Stimulated activated CD4-positive, alpha-beta T cell treated with anti-CD3 and anti-CD28 coated beads, Interleukin-4, amount 100 ng/mL, for 4 hours (primary cell): ENCODE measurements at regions not wholly inside any gene's neighbourhood (a gene's known extent, or its start where the extent isn't known, plus 50 kb on each side); places are given as distances from the start of the nearest gene placed in this dataset.
"Not testable (repeated sequence)": the region's sequence is repeated elsewhere in the genome, so short reads cannot be mapped to it uniquely, and the experiment has no call there.

Source experiments
- DNase-seq, 2 experiments: peaks; one replicate each; pipeline ENCODE4 v3.0.0-alpha.2; 2020

DNA sequence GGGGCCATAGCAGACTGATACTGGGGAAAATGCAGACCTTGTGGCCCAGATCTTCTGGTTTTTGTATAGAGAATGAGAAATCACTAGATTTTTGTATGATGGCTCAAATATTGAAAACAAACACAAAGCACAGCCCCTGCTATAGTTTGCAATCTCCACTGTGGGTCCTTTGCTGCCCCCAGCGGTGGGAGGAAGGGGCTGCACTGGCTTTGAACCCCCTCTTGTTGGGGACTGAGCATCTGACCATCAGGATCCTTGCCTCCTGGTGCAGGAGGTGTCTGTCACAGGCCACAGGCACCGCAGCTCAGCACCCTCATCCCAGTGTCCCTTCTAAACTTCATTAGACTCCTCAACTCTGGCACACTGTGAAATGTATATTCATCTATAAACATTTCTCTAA is 252.3 kb downstream of the BCL2L11 start:
- DNase-seq: not testable (repeated sequence)

DNA sequence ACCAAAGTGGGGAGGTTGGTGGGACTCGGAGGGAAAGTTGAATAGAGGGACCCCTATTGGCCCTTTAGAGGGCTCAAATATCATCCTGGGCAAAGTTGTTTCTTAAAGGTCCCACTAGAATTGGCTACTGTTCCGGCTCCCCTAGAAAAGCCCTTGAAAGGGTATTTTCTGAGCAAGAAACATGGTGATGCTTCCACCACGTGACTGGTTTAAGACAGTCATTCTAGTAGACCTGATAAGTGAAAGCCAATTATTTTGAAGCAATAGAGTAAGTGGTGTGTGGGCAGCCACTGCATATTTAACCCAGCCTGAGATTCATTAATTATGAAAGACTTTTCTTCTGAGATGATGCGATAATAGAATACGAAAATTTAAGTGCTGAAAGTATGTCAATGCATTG is 253.3 kb downstream of the BCL2L11 start:
- DNase-seq: not testable (repeated sequence)

- not testable (repeated sequence) for DNase-seq
These were observed 254.0 kb downstream of the BCL2L11 start for GRCh38 chr2:111374734-111375133.

GRCh38 chr2:111375320-111375883 is 254.7 kb downstream of the BCL2L11 start:
- DNase-seq: not testable (repeated sequence)

GRCh38 chr2:111376272-111376970 is 255.7 kb downstream of the BCL2L11 start:
- DNase-seq: not testable (repeated sequence)

DNA sequence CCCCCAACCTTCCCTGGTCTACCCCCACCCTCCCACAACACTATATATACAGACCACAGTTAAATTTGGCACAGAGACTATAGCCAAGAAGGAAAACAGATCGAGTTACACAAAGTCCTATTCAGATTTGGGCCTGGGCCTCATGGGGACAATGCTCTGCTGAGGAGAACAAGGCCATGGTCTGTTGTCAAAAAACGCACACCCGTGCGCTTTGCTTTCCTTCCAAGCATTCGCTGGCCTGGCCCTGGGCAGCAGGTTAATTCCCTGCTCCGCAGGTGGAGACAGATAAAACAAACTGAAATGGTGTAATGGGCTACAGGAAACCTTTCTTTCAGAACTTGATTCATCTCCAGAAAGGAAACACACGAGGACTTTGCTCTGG is 256.2 kb downstream of the BCL2L11 start:
- not testable (repeated sequence) for DNase-seq

- DNase-seq: not testable (repeated sequence)
These were observed 256.8 kb downstream of the BCL2L11 start for GRCh38 chr2:111377386-111377959.

DNA sequence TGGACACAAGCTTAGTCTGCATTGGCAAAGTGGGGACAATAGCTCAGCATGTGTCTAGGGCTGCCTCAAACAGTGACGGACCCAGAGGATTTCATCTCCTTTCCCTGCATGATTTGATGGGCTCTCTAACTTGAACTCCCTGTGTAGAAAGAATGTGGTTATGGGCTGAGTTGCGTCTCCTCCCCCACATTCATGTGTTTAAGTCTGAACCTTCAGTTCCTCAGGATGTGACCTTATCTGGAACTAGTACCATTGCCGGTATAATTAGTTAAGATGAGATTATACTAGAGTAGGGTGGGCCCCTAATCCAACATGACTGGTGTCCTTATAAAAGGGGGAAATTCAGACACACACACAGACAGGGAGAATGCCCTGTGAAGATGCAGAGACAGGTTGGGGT is 257.6 kb downstream of the BCL2L11 start:
- DNase-seq: not testable (repeated sequence)

- peak; percentile 13 to 65 for DNase-seq
These were observed 260.2 kb downstream of the BCL2L11 start for GRCh38 chr2:111380733-111381439.

DNA sequence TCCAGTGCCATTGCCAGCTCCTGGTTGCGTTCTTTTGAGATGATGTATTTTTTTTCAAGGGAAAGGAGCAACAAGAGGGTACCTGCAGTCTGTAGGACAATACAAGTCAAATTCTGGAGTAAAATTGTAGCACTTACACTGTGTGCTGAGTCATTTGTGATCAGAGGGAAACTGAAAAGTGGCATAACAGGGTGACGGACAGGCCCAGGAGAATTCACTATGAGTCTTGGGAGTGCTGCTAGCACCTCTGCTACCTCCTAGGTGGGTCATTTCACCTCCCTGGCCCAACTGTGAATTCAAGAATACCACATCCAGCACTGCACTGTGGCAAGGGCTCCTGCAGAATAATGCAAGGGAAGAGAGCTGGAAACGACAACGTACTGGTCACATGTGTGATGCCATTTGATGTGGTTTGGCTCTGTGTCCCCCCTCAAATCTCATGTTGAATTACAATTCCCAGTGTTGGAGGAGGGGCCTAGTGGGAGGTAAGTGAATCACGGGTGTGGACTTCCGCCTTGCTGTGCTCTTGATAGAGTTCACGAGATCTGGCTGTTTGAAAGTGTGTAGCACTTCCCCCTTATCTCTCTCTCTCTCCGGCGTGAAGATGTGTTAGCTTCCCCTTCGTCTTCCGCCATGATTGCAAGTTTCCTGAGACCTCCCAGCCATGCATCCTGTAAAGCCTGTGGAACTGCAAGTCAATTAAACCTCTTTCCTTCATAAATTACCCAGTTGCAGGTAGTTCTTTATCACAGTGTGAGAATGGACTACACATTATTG is 261.0 kb downstream of the BCL2L11 start:
- DNase-seq: not testable (repeated sequence)

DNA sequence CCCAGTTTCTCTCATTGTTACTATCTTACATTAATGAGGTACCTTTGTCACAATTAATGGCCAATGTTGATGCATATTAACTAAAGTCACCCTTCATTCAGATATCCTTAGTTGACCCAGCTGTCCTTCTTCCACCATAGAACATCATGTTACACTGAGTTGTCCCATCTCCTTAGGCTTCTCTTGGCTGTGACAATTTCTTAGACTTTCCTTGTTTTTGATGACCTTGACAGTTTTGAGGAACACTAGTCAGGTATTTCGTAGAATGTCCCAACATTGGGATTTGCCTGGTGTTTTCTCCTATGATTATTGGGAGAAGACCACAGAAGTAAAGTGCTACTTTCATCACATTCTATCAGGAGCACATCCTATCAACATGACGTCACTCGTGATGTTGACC is 261.8 kb downstream of the BCL2L11 start:
- DNase-seq: not testable (repeated sequence)

DNA sequence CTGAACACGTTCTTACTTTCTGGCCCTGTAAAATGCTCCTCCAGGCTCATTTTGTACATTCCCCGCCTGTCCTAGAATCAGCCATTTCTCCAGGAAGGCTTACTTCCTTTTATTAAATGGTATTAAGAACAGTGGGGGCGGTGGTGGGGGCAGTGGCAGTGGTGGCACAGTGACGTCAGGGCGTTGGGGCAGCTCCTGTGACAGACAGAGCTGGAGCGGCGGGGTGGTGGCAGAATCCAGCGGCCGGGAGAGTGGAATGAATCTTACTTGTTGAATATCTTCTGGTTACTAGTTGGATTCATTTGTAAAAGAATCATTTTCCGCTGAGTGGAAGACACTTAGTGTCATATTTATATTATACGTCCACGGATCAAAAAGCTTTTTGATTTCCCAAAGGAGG is 262.6 kb downstream of the BCL2L11 start:
- not testable (repeated sequence) for DNase-seq

DNA sequence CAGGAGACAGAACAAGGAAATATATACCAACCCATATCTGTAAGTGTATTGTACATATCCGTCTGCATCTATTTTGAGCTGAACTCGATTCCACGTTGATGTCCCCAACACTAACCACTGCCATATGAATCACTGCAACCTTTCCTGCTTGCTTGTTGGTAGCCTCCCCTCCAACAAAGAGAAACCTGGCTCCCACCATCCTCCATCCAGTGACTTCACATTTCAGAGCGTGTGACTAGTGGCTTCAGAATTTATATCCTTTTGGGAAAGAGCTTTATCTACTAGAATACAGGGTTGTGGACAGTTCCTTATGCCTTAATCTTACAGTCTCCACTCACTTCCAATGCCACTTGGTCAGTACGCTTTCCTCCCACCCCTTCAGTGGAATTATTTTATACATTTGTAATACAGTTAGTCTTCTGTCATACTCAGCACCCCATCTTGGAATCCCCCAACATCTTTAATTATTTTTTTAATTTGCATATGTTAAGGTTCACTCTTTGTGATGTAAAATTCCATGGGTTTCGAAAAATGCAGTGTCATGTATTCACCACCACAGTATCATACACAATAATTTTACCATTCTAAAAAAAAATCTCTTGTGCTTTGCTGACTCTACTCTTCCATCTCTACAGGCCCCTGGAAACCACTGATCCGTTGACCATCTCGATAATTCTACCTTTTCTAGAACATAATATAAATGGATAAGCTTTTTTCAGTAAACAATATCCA is 264.7 kb downstream of the BCL2L11 start:
- DNase-seq: not testable (repeated sequence)

DNA sequence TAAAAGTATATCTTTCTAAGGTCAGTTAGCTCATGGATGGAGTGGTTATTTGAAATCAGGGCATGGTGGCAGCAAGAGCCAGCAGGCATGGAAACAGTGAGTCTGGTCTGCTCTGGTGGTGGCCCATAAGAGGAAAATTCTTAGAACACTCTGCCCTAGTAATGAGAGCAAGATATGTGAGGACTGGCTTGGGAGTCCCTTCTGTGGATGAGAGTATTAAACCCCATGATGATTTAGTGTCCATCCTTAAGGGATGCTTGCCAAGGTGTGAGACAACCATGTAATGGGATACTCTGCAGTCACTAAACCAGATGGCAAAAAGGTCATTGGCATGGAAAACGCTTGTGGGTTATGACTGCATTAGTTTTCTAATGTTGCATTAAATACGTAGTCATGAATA is 269.9 kb downstream of the BCL2L11 start:
- DNase-seq: not testable (repeated sequence)

- DNase-seq: peak; percentile 45 to 69
These were observed 274.8 kb downstream of the BCL2L11 start for GRCh38 chr2:111395350-111396128.

- DNase-seq: not testable (repeated sequence)
These were observed 280.0 kb downstream of the BCL2L11 start for GRCh38 chr2:111400598-111401253.

DNA sequence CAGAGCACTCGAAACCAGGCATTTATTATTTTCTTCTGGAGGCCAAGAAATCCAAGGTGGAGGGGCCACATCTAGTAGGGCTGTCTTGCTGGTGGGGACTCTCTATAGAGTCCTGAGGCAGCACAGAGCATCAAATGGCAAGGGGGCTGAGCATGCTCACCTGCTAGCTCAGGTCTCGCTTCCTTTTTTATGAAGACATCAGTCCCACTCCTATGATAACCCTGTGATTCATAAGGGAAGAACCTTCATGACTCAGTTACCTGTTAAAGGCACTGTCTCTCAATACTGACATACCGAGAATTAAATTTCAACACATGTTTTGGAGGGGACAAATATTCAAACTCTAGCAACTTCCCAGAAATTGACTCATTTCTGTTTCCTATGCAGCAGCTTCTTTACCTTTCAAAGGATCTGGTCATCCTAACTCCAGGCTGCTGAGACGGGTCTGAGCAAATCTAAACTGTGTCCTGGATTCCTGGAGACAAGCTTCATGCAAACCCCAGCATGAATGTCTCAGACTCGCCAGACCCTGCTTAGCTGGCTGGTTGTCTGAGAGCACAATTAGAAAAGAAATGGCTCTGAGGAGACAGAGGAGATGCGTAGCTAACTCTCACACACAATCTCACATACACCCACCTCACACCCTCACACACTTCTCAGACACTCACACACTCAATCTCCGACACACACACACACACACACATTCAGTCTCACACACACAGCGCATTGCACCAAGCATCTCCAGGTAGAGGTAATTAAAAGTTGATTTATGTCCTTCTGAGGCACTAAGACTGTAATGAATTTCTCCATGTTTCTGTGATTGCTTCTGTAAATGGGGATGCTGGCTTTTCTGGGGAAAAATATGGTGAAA is 280.8 kb downstream of the BCL2L11 start:
- not testable (repeated sequence) for DNase-seq

- not testable (repeated sequence) for DNase-seq
These were observed 281.7 kb downstream of the BCL2L11 start for GRCh38 chr2:111402450-111402849.

- DNase-seq: not testable (repeated sequence)
These were observed 282.6 kb downstream of the BCL2L11 start for GRCh38 chr2:111403287-111403686.

DNA sequence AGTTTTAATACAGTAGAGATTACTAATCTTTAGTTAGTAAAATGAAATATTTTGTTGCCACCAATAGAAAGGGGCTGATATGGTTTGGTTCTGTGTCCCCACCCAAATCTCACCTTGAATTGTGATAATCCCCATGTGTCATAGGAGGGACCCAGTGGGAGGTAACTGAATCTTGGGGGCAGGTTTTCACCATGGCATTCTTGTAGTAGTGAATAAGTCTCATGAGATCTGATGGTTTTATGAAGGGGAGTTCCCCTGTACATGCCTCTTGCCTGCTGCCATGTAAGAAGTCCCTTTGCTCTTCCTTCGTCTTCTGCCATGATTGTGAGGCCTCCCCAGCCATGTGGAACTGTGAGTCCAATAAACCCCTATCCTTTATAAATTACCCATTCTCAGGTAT is 285.9 kb downstream of the BCL2L11 start:
- DNase-seq: not testable (repeated sequence)
